GM12878 (cell line): ENCODE measurements at regions not wholly inside any gene's neighbourhood (a gene's known extent, or its start where the extent isn't known, plus 50 kb on each side); places are given as distances from the start of the nearest gene placed in this dataset.

Experiments used
- CREB1 ChIP-seq: IDR thresholded peaks from 2 replicates; pipeline ENCODE4 v1.6.1; 2012; ENCODE audit warnings: low read depth, mild to moderate bottlenecking, inconsistent platforms
- CTCF ChIP-seq, 3 experiments: IDR thresholded peaks in 2 of 3; conservative IDR thresholded peaks in 1 of 3; 2 replicates each; pipeline ENCODE4 v1.5.1; 2011; ENCODE audit warnings: low read depth in 3 of 3, low read length in 3 of 3, mild to moderate bottlenecking in 3 of 3, control low read depth in 2 of 3, moderate library complexity in 2 of 3, inconsistent platforms in 1 of 3, mixed read lengths in 1 of 3; ENCODE audit not compliant: control insufficient read depth in 2 of 3, insufficient read depth in 1 of 3; ENCODE audit errors: extremely low read depth in 1 of 3
- NR2F1 ChIP-seq: fragments of 450-650 bp; conservative IDR thresholded peaks from 2 replicates; pipeline ENCODE4 v1.6.1; 2017; ENCODE audit warnings: mild to moderate bottlenecking
- USF2 ChIP-seq: IDR thresholded peaks from 2 replicates; pipeline ENCODE4 v1.6.1; 2011; ENCODE audit warnings: low read depth, low read length, improper control_type of control experiment, borderline replicate concordance

DNA sequence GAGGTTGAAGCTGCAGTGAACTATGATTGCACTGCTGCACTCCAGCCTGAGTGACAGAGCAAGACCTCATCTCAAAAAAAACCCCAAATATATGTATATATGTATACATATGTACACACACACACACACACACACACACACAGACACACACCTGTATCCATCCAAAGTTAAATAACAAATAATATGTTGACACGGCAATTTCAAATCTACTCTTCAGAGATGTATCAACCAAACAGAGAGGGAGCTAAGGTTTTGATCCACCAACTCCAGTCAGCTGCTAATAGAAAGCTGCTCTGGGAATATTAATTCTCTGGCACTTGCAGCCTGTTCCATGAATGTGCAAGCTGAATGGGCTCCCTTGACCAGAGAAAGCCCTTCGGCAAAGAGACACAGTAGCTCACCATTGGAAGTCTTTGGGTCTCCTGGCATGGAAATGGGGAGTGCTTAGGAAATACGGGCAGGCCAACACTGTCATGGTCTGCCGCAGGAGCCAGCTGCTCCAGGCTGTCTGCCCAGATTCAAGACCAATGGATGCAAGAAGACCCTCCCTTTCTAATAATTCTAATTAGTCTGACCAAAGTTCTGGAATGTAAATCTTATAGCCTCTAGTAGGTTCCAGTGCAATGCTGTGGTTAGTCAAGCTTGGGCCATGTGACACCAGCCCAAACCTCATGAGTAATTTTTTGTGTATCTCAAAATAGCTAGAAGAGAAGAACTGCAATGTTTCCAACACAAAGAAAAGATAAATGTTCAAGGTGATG, 299.8 kb downstream of the KBTBD8 start:
- TF ChIP-seq CTCF (IDR thresholded peaks at IDR 0.05 in 2 of 3, conservative IDR thresholded peaks at IDR 0.05 in 1 of 3; ENCODE audit: control insufficient read depth in 2 of 3, extremely low read depth in 1 of 3, insufficient read depth in 1 of 3, low read depth in 3 of 3, low read length in 3 of 3), result no peak
- no peak for TF ChIP-seq CREB1
- TF ChIP-seq USF2, result no peak
- TF ChIP-seq NR2F1, result no peak
